SK-N-SH treated with all-trans-retinoic acid at 6 μM for 48 hours (cell line): ENCODE measurements at regions not wholly inside any gene's neighbourhood (a gene's known extent, or its start where the extent isn't known, plus 50 kb on each side); places are given as distances from the start of the nearest gene placed in this dataset.

Experiments
- ATAC-seq: fragments of 200-7000 bp; cut with Tn5 transposase; 3 replicates; pipeline ENCODE4 v1.9.1; 2020; ENCODE audit warnings: mild to moderate bottlenecking, moderate library complexity
- BACH2 ChIP-seq: fragments of 250-450 bp; sonication (Bioruptor Pico); IDR thresholded peaks from 2 replicates; pipeline ENCODE4 v1.9.0; 2021; ENCODE audit warnings: mild to moderate bottlenecking, borderline replicate concordance
- CREB5 ChIP-seq: fragments of 250-450 bp; sonication (Bioruptor Pico); IDR thresholded peaks from 2 replicates; pipeline ENCODE4 v1.5.1; 2020; ENCODE audit warnings: low read depth, mild to moderate bottlenecking, moderate library complexity
- CSDC2 ChIP-seq: fragments of 250-450 bp; sonication (Bioruptor Pico); IDR thresholded peaks from 2 replicates; pipeline ENCODE4 v1.5.0; 2020; ENCODE audit warnings: mild to moderate bottlenecking, moderate library complexity
- CSRNP3 ChIP-seq: fragments of 250-450 bp; sonication (Bioruptor Pico); IDR thresholded peaks from 2 replicates; pipeline ENCODE4 v1.5.1; 2021; ENCODE audit warnings: mild to moderate bottlenecking, moderate library complexity
- ESRRG ChIP-seq: fragments of 250-450 bp; sonication (Bioruptor Pico); IDR thresholded peaks from 2 replicates; pipeline ENCODE4 v1.6.1; 2021; ENCODE audit warnings: mild to moderate bottlenecking
- GLIS3 ChIP-seq: fragments of 250-450 bp; sonication (Bioruptor Pico); IDR thresholded peaks from 2 replicates; pipeline ENCODE4 v1.5.0; 2020; ENCODE audit warnings: mild to moderate bottlenecking, moderate library complexity
- ISL1 ChIP-seq: fragments of 250-450 bp; sonication (Bioruptor Pico); IDR thresholded peaks from 2 replicates; pipeline ENCODE4 v2.1.2; 2022; ENCODE audit warnings: mild to moderate bottlenecking, moderate library complexity
- PATZ1 ChIP-seq: fragments of 250-450 bp; sonication (Bioruptor Pico); IDR thresholded peaks from 2 replicates; pipeline ENCODE4 v1.8.0; 2020; ENCODE audit warnings: mild to moderate bottlenecking, moderate library complexity, borderline replicate concordance
- POU6F1 ChIP-seq: fragments of 250-450 bp; sonication (Bioruptor Pico); IDR thresholded peaks from 2 replicates; pipeline ENCODE4 v1.8.0; 2021; ENCODE audit warnings: low read depth, mild to moderate bottlenecking, moderate library complexity, borderline replicate concordance
- PPARA ChIP-seq: fragments of 250-450 bp; sonication (Bioruptor Pico); IDR thresholded peaks from 2 replicates; pipeline ENCODE4 v1.5.0; 2020; ENCODE audit warnings: mild to moderate bottlenecking, borderline replicate concordance
- RARB ChIP-seq: fragments of 250-450 bp; sonication (Bioruptor Pico); IDR thresholded peaks from 2 replicates; pipeline ENCODE4 v1.8.0; 2021; ENCODE audit warnings: mild to moderate bottlenecking, moderate library complexity
- SNAI2 ChIP-seq: fragments of 250-450 bp; sonication (Bioruptor Pico); IDR thresholded peaks from 2 replicates; pipeline ENCODE4 v1.5.0; 2020; ENCODE audit warnings: mild to moderate bottlenecking, moderate library complexity
- TCF4 ChIP-seq: fragments of 250-450 bp; sonication (Bioruptor Pico); IDR thresholded peaks from 2 replicates; pipeline ENCODE4 v1.8.0; 2021; ENCODE audit warnings: mild to moderate bottlenecking, moderate library complexity, borderline replicate concordance
- TOX ChIP-seq: fragments of 250-450 bp; sonication (Bioruptor Pico); IDR thresholded peaks from 2 replicates; pipeline ENCODE4 v1.8.0; 2021; ENCODE audit warnings: mild to moderate bottlenecking, moderate library complexity, borderline replicate concordance
- TSHZ2 ChIP-seq: fragments of 250-450 bp; sonication (Bioruptor Pico); IDR thresholded peaks from 2 replicates; pipeline ENCODE4 v1.5.0; 2020; ENCODE audit warnings: mild to moderate bottlenecking, moderate library complexity
- ZC3H10 ChIP-seq: fragments of 250-450 bp; sonication (Bioruptor Pico); IDR thresholded peaks from 2 replicates; pipeline ENCODE4 v1.5.1; 2021; ENCODE audit warnings: mild to moderate bottlenecking, moderate library complexity
- ZNF565 ChIP-seq: fragments of 450-650 bp; formaldehyde crosslinking; conservative IDR thresholded peaks from 2 replicates; pipeline ENCODE4 v1.5.0; 2020; ENCODE audit warnings: low read depth, mild to moderate bottlenecking, moderate library complexity
- ZNF70 ChIP-seq: fragments of 450-650 bp; formaldehyde crosslinking; IDR thresholded peaks from 2 replicates; pipeline ENCODE4 v1.5.0; 2020; ENCODE audit warnings: mild to moderate bottlenecking, moderate library complexity
- ZNF8 ChIP-seq: fragments of 450-650 bp; formaldehyde crosslinking; IDR thresholded peaks from 2 replicates; pipeline ENCODE4 v1.5.0; 2020; ENCODE audit warnings: mild to moderate bottlenecking, moderate library complexity

GRCh38 chr2:200181755-200182154, 124.7 kb upstream of the SPATS2L start:
- ATAC-seq, result no peak
- no peak for TF ChIP-seq ZNF565
- TF ChIP-seq POU6F1, result no peak
- TF ChIP-seq CSDC2 (CRISPR knock-in tag), result no peak
- TF ChIP-seq SNAI2 (CRISPR knock-in tag), result no peak
- TF ChIP-seq PATZ1 (CRISPR knock-in tag), result no peak
- TF ChIP-seq GLIS3 (CRISPR knock-in tag), result no peak
- TF ChIP-seq TCF4 (CRISPR knock-in tag), result no peak
- no peak for TF ChIP-seq ZNF70 (CRISPR knock-in tag)
- no peak for TF ChIP-seq ZNF8 (CRISPR knock-in tag)
- no peak for TF ChIP-seq CSRNP3 (CRISPR knock-in tag)
- no peak for TF ChIP-seq ZC3H10 (CRISPR knock-in tag)
- no peak for TF ChIP-seq PPARA (CRISPR knock-in tag)
- no peak for TF ChIP-seq TOX (CRISPR knock-in tag)
- TF ChIP-seq ISL1 (CRISPR knock-in tag), result no peak
- TF ChIP-seq TSHZ2 (CRISPR knock-in tag), result no peak
- no peak for TF ChIP-seq RARB
- TF ChIP-seq ESRRG (CRISPR knock-in tag), result no peak
- no peak for TF ChIP-seq BACH2 (CRISPR knock-in tag)
- no peak for TF ChIP-seq CREB5 (CRISPR knock-in tag)

- TF ChIP-seq CSRNP3 (CRISPR knock-in tag) (no peak), CSDC2 (CRISPR knock-in tag) (no peak), CREB5 (CRISPR knock-in tag) (no peak), SNAI2 (CRISPR knock-in tag) (no peak), ISL1 (CRISPR knock-in tag) (no peak), TCF4 (CRISPR knock-in tag) (no peak), ZNF565 (no peak)
- no peak for ATAC-seq
Measured at GRCh38 chr2:200184748-200185627, 121.5 kb upstream of the SPATS2L start.
